ENCODE measurements at regions not wholly inside any gene's neighbourhood (a gene's known extent, or its start where the extent isn't known, plus 50 kb on each side); places are given as distances from the start of the nearest gene placed in this dataset.

DNA sequence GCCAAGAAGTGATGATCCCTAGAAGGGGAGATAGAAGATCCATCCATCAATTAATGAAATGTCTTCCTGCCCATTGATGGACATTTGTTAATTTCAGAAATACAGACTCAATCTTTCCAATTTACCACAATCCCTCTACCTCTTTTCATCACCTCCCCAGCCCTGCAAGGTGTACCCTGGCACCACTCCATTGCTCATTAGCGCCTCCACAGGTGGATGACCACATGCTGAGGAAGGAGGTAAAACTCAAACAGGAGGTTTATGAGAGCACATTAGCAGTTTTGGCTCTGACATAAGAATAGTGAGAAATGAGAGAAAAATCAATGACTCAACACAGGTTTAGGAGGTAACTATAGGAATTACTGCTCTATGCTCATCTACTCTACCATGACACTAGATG lies 208.0 kb downstream of the C1D start:
- TF ChIP-seq, protein P1, sequence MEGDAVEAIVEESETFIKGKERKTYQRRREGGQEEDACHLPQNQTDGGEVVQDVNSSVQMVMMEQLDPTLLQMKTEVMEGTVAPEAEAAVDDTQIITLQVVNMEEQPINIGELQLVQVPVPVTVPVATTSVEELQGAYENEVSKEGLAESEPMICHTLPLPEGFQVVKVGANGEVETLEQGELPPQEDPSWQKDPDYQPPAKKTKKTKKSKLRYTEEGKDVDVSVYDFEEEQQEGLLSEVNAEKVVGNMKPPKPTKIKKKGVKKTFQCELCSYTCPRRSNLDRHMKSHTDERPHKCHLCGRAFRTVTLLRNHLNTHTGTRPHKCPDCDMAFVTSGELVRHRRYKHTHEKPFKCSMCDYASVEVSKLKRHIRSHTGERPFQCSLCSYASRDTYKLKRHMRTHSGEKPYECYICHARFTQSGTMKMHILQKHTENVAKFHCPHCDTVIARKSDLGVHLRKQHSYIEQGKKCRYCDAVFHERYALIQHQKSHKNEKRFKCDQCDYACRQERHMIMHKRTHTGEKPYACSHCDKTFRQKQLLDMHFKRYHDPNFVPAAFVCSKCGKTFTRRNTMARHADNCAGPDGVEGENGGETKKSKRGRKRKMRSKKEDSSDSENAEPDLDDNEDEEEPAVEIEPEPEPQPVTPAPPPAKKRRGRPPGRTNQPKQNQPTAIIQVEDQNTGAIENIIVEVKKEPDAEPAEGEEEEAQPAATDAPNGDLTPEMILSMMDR (conservative IDR thresholded peaks at IDR 0.05; ENCODE audit: low read depth in 2 of 2) = peak; percentile 65 to 67
- TF ChIP-seq ZNF331 (CRISPR knock-in tag; IDR thresholded peaks at IDR 0.05; ENCODE audit: low read depth) = no peak
- no peaks in the 10 kb centered on the region for H4K20me1 ChIP-seq (replicated peaks; ENCODE audit: insufficient read depth)
- Mint-ChIP-seq H3K4me1 (peaks cover 7% of the 10 kb centered on the region), H3K4me3 (no peak overlapping the region), H3K27me3 (ENCODE audit: insufficient read depth, low read depth, poor library complexity) (no peaks in the 10 kb centered on the region), H3K27ac (no peak overlapping the region), H3K36me3 (ENCODE audit: low read depth) (no peaks in the 10 kb centered on the region), H3K9me3 (no peaks in the 10 kb centered on the region)
- peaks cover 24% of the 10 kb centered on the region; the same call in 1 of the 2 replicates for H3K9me2 ChIP-seq (ENCODE audit: insufficient read depth)
- H3K27me3 ChIP-seq (ENCODE audit: insufficient read depth) = no peaks in the 10 kb centered on the region
- DNase-seq (ENCODE audit: low spot score) = peak; percentile 41
- H3K36me3 ChIP-seq (ENCODE audit: insufficient read depth) = no peaks in the 10 kb centered on the region
- no peak overlapping the region for H3K27ac ChIP-seq (ENCODE audit: low read depth)
- no peaks in the 10 kb centered on the region for H3F3A ChIP-seq (replicated peaks; ENCODE audit: low read depth)
- peak; percentile 30 for ATAC-seq
- H3K4me1 ChIP-seq (ENCODE audit: insufficient read depth) = peaks cover 8% of the 10 kb centered on the region
- no peak overlapping the region for H3K4me2 ChIP-seq
- H3K79me2 ChIP-seq (replicated peaks; ENCODE audit: insufficient read depth) = no peaks in the 10 kb centered on the region
- H2AFZ ChIP-seq = no peak overlapping the region
- no peak overlapping the region for H3K4me3 ChIP-seq

DNA sequence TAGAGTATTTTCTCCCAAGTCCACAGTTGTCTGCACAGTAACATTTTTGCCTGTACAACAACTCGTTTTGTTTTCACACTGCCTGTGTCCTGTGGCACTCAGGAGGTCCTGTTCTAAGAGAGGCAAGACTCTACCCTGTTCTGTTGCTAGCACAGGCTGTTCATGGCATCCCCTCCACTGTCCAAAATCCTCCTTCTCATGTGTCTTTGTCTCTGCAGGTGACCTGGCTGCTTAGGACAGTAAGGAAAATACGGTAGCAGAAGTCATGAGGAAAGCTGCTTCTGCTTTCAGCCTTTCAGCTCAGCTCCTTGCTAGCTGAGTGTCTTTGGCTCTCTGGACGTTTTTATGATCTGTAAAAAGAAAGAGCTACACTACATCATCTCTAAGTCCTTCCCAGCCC lies 205.9 kb downstream of the C1D start:
- H3F3A ChIP-seq (replicated peaks; ENCODE audit: low read depth) = no peaks in the 10 kb centered on the region
- peaks cover 8% of the 10 kb centered on the region for H3K4me1 ChIP-seq (ENCODE audit: insufficient read depth)
- no peak overlapping the region for H3K27ac Mint-ChIP-seq
- no peak for ATAC-seq
- H3K4me1 Mint-ChIP-seq = peaks cover 7% of the 10 kb centered on the region
- H3K79me2 ChIP-seq (replicated peaks; ENCODE audit: insufficient read depth) = no peaks in the 10 kb centered on the region
- no peak overlapping the region for H3K4me2 ChIP-seq
- TF ChIP-seq, protein P2, sequence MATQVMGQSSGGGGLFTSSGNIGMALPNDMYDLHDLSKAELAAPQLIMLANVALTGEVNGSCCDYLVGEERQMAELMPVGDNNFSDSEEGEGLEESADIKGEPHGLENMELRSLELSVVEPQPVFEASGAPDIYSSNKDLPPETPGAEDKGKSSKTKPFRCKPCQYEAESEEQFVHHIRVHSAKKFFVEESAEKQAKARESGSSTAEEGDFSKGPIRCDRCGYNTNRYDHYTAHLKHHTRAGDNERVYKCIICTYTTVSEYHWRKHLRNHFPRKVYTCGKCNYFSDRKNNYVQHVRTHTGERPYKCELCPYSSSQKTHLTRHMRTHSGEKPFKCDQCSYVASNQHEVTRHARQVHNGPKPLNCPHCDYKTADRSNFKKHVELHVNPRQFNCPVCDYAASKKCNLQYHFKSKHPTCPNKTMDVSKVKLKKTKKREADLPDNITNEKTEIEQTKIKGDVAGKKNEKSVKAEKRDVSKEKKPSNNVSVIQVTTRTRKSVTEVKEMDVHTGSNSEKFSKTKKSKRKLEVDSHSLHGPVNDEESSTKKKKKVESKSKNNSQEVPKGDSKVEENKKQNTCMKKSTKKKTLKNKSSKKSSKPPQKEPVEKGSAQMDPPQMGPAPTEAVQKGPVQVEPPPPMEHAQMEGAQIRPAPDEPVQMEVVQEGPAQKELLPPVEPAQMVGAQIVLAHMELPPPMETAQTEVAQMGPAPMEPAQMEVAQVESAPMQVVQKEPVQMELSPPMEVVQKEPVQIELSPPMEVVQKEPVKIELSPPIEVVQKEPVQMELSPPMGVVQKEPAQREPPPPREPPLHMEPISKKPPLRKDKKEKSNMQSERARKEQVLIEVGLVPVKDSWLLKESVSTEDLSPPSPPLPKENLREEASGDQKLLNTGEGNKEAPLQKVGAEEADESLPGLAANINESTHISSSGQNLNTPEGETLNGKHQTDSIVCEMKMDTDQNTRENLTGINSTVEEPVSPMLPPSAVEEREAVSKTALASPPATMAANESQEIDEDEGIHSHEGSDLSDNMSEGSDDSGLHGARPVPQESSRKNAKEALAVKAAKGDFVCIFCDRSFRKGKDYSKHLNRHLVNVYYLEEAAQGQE (IDR thresholded peaks at IDR 0.05; ENCODE audit: unreplicated experiment) = no peak
- H2AFZ ChIP-seq = no peak overlapping the region
- peaks cover 24% of the 10 kb centered on the region; the same call in 1 of the 2 replicates for H3K9me2 ChIP-seq (ENCODE audit: insufficient read depth)
- H4K20me1 ChIP-seq (replicated peaks; ENCODE audit: insufficient read depth) = no peaks in the 10 kb centered on the region; the same call in 1 of the 2 replicates
- H3K4me3 ChIP-seq = no peak overlapping the region
- no peak overlapping the region for H3K4me3 Mint-ChIP-seq
- no peaks in the 10 kb centered on the region for H3K27me3 ChIP-seq (ENCODE audit: insufficient read depth)
- DNase-seq (ENCODE audit: low spot score) = no peak
- no peaks in the 10 kb centered on the region for H3K27me3 Mint-ChIP-seq (ENCODE audit: insufficient read depth, low read depth, poor library complexity)
- H3K36me3 Mint-ChIP-seq (ENCODE audit: low read depth) = no peaks in the 10 kb centered on the region
- H3K36me3 ChIP-seq (ENCODE audit: insufficient read depth) = no peaks in the 10 kb centered on the region
- H3K9me3 Mint-ChIP-seq = no peaks in the 10 kb centered on the region
- no peak overlapping the region for H3K27ac ChIP-seq (ENCODE audit: low read depth)

DNA sequence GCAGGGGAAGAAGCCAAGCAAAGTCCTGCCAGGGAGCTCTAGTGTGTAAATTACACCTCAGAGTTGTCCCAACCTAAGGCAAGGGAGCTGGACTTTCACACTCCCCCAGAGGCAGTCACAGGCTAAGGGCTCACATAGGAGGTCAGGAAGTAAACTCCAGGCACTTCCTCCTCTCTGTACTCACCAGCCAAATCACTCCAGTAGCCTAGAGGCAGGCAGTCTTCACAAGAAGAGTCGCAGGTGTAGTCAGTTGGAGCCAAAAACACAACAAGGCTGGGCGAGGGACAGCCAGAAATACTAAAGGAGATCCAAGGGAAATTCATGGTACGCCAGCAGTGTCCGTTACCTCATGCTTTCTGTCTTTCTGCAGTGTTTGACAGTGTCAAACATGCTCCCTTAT lies 205.0 kb downstream of the C1D start:
- Histone ChIP-seq H3F3A (replicated peaks; ENCODE audit: low read depth) (no peaks in the 10 kb centered on the region), H3K79me2 (replicated peaks; ENCODE audit: insufficient read depth) (no peaks in the 10 kb centered on the region), H3K4me2 (no peak overlapping the region), H3K27ac (ENCODE audit: low read depth) (no peak overlapping the region), H3K4me1 (ENCODE audit: insufficient read depth) (no peaks in the 10 kb centered on the region), H4K20me1 (replicated peaks; ENCODE audit: insufficient read depth) (no peaks in the 10 kb centered on the region; the same call in 1 of the 2 replicates), H3K9me2 (ENCODE audit: insufficient read depth) (peaks cover 22% of the 10 kb centered on the region; the same call in 1 of the 2 replicates), H3K4me3 (no peak overlapping the region), H2AFZ (no peak overlapping the region), H3K36me3 (ENCODE audit: insufficient read depth) (no peaks in the 10 kb centered on the region), H3K27me3 (ENCODE audit: insufficient read depth) (no peaks in the 10 kb centered on the region)
- DNase-seq (ENCODE audit: low spot score) (no peak), ATAC-seq (no peak)
- Mint-ChIP-seq H3K27ac (no peak overlapping the region), H3K9me3 (no peaks in the 10 kb centered on the region), H3K36me3 (ENCODE audit: low read depth) (no peaks in the 10 kb centered on the region), H3K27me3 (ENCODE audit: insufficient read depth, low read depth, poor library complexity) (no peaks in the 10 kb centered on the region), H3K4me3 (no peak overlapping the region), H3K4me1 (0 out of 3 replicates have a peak, but pooled peaks cover 2% of the 10 kb centered on the region)
- TF ChIP-seq STAT1 (IDR thresholded peaks at IDR 0.05; ENCODE audit: unreplicated experiment) = no peak
- TF ChIP-seq, protein P3, sequence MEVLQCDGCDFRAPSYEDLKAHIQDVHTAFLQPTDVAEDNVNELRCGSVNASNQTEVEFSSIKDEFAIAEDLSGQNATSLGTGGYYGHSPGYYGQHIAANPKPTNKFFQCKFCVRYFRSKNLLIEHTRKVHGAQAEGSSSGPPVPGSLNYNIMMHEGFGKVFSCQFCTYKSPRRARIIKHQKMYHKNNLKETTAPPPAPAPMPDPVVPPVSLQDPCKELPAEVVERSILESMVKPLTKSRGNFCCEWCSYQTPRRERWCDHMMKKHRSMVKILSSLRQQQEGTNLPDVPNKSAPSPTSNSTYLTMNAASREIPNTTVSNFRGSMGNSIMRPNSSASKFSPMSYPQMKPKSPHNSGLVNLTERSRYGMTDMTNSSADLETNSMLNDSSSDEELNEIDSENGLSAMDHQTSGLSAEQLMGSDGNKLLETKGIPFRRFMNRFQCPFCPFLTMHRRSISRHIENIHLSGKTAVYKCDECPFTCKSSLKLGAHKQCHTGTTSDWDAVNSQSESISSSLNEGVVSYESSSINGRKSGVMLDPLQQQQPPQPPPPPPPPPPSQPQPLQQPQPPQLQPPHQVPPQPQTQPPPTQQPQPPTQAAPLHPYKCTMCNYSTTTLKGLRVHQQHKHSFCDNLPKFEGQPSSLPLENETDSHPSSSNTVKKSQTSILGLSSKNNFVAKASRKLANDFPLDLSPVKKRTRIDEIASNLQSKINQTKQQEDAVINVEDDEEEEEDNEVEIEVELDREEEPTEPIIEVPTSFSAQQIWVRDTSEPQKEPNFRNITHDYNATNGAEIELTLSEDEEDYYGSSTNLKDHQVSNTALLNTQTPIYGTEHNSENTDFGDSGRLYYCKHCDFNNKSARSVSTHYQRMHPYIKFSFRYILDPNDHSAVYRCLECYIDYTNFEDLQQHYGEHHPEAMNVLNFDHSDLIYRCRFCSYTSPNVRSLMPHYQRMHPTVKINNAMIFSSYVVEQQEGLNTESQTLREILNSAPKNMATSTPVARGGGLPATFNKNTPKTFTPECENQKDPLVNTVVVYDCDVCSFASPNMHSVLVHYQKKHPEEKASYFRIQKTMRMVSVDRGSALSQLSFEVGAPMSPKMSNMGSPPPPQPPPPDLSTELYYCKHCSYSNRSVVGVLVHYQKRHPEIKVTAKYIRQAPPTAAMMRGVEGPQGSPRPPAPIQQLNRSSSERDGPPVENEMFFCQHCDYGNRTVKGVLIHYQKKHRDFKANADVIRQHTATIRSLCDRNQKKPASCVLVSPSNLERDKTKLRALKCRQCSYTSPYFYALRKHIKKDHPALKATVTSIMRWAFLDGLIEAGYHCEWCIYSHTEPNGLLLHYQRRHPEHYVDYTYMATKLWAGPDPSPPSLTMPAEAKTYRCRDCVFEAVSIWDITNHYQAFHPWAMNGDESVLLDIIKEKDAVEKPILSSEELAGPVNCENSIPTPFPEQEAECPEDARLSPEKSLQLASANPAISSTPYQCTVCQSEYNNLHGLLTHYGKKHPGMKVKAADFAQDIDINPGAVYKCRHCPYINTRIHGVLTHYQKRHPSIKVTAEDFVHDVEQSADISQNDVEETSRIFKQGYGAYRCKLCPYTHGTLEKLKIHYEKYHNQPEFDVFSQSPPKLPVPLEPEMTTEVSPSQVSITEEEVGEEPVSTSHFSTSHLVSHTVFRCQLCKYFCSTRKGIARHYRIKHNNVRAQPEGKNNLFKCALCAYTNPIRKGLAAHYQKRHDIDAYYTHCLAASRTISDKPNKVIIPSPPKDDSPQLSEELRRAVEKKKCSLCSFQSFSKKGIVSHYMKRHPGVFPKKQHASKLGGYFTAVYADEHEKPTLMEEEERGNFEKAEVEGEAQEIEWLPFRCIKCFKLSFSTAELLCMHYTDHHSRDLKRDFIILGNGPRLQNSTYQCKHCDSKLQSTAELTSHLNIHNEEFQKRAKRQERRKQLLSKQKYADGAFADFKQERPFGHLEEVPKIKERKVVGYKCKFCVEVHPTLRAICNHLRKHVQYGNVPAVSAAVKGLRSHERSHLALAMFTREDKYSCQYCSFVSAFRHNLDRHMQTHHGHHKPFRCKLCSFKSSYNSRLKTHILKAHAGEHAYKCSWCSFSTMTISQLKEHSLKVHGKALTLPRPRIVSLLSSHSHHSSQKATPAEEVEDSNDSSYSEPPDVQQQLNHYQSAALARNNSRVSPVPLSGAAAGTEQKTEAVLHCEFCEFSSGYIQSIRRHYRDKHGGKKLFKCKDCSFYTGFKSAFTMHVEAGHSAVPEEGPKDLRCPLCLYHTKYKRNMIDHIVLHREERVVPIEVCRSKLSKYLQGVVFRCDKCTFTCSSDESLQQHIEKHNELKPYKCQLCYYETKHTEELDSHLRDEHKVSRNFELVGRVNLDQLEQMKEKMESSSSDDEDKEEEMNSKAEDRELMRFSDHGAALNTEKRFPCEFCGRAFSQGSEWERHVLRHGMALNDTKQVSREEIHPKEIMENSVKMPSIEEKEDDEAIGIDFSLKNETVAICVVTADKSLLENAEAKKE (CRISPR knock-in tag; IDR thresholded peaks at IDR 0.05) = no peak
